NCI-H82 (cell line): ENCODE measurements at regions not wholly inside any gene's neighbourhood (a gene's known extent, or its start where the extent isn't known, plus 50 kb on each side); places are given as distances from the start of the nearest gene placed in this dataset.
"Not testable (repeated sequence)": the region's sequence is repeated elsewhere in the genome, so short reads cannot be mapped to it uniquely, and the experiment has no call there.

Experiments
- DNase-seq: peaks from one replicate; lab custom pipeline; 2025; lab: John Stamatoyannopoulos, UW

DNA sequence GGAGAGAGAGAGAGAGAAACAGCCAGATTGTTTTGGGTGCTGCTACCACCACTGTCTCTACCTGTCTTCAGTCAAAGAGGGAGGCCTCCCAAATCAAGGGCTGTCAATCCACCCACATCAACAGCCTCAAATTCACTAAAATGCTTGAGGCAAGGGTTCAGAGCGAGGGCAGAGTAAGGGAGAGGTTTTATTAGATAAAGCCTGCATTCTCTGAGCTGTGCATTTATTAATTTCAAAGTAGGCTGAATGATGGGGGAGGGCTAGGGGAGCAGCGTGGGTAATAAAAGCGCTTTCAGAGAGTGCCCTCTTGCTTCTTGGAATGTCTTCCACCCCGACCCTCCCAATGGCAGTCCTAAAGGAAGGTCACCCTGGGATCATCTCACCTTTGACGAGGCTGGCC, 636.5 kb upstream of the TBX3 start:
- DNase-seq = no peak

DNA sequence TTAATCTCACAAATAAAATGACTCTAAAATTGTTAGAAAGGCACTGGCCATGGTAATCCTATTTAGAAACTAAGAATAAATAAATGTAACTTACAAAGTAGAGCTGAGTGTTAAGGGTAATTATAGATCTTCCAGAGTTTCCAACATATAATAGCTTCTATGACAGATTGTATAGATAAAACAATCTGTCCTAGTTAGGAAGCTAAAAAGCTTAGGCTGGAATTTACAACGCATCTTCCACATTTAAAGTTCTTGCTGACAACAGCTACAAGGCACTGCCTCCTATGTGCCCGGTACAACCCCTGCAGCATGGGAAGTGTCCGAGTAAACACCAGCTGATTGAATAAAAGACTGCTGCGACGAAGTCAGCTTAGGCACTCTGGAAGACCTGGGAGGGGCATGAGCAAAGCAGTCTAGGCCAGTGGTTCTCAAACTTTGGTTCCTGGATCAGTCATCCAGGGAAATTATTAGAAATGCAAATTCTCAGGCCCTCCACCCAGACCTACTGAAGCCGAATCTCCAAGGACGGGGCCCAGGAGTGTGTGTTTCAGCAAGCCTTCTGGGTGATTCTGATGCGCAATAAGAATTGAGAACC, 635.6 kb upstream of the TBX3 start:
- DNase-seq = no peak

DNA sequence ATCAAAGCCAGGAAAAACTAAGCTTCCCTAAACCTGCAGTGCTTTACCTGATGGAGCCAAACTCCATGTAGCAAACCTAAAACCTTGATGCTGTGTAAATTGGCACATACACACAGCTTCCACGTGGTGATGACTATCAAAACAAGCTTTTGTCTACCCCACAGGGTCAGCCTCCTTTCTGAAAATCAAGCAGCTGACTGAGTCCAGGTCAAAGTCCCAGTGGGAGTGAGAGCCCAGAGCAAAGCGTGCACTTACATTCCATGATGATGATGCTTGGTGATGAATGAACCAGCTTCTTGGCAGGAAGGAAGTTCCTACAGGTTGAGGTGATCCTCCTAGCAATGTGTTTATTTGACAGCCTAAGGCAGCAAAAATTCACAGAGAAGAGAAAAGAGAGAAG, 630.0 kb upstream of the TBX3 start:
- DNase-seq = no peak

DNA sequence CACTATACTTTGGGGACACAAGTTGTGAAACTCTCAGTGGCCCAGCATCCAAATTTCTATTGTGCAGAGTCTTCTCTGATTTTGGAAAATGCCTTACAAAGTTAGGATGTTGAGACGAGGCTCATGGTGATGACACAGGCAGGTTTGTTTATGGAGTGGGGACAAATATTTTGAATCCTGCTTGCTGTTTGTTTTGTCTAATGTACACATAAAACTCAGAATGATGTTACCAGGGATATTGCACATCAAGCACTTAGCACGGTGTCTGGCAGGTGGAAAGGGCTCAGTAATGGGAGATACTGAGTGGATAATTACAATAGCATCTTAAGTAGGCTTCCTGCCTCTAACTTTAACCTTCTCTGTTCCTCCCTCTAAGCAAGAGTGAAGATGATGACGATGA, 628.9 kb upstream of the TBX3 start:
- DNase-seq = no peak

DNA sequence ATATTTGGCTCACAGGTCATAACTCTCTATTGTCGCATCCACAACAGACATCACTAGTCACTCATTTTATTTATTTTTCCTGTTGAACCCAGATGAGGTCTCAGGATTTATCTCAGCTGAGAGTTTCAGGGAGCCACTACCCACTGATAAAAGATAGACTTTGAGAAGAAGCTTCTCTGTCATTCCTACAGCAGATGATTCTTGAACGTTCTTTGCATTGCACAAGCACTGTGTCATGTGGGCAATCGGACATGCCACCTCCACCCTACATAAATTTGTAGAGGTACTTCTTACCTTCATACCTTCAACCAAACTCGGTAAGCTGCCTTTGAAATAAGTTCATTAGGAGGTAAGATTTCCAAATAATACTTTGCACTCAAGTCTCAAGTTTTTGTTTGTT, 627.9 kb upstream of the TBX3 start:
- DNase-seq = no peak

DNA sequence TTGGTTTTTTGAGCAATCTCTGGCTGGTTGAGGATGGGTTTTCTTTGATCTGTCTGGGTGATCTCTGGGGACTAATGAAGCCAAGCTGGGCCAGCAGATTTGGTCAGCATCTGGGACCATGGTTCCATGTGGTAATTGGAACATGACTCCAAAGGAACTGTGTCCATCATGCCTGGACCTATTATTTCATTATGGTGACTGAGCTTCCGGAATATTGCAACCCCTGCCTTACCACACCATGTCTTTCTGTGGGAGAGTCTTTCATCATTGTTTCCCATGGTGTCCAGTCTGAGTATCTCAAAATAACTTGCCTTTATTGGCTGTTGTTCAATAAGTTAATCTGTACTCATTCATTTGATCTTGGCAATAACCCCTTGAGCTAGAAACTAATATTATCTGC, 624.9 kb upstream of the TBX3 start:
- no peak for DNase-seq

DNA sequence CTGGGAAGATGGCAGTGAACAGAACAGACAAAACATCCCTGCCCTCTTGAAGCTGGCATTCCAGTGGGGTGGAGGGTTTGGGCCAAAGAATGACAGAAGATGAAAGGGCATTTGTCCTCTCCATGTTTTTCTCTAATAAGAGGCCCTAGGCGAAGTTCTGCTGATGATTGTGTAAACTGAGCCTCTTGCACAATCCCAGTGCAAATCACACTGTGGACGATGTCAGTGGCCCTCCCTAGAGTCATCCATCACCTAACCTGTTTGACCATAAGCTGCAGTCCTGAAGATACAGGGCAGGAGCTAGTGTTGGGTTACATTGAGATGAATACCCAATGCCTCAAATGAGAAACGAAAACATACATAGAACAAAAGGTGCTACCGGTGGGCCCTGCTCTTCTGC, 622.4 kb upstream of the TBX3 start:
- DNase-seq = no peak

DNA sequence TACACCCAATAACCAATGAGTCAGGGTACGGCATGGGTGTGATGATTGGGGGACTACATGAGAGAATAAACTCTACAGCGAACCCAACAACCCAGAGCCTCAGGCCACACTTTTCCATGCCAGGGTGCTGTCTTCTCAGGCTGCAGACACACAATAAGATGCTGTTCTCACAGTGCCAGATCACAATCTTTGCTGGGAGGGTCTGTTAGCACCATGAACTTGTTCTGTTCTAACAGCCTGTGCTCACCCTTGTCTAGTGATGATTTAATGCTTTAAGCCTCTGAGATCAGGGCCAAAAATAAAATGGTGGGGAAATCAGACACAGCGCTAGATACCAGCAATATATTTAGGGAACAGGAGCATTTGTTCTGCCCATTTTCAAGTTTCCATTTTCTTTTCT, 621.9 kb upstream of the TBX3 start:
- DNase-seq = no peak

DNA sequence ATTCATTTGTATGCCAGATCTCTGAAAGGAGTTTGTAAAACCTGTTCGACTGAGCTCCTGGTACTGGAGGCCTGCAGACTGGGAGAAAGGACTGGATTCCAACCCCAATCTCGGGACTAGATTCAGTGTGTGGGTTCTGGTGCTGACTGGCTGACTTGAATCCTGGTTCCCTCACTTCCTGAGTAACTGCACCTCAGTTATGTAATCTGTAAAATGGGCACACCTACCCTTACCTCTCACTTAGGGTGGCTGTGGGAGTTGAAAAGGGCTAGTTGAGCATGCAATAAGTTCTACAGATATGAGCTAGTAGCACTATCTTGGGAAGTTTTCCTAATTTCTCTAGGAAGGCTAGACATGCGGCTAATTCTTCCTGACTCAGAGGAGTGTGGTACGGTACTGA, 621.3 kb upstream of the TBX3 start:
- DNase-seq = no peak

DNA sequence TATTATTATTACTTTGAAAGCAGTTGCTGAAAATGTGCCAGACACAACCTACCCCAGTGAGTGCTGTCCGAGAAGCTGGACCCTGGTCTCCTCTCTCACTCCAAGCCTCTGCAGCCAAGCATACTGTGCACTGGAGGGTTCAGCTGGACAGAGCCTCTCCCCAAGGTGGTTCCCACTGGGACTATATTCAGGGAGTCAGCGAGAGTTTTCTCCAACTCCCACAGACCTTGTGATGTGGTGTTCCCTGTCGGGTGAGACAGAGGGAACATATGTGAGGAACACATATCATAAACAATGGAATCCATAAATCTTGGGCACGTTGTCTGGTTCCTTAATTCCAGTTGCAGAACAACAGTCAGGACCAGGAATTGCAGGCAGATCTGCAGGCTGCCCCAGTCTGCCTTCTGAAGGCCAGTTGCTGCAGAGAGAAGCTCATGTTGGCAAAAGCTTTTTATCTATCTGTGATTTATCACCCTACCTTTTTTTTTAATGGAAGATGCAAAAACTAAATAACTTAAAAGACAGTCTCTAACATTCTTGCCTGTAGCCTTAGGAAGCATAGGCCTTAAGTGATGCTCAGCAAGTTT, 619.8 kb upstream of the TBX3 start:
- DNase-seq = no peak

DNA sequence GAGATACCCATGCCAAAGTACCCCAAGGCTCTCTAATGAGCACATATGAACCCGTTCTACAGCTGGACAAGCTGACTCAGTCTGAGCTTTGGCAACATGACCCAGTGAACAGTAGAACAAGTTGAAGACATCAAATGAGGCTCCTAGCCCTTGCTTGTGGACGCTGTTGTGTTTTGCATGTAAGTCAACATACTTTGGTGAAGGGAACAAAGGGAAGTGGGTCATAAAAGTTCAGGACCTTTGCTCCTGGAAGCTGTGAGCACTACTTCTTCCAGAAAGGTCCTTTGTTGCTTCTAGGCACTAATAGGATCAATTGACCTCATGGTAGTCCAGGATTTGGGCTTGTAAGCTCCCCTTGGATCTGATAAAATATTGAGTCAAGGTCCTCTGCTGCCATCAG, 613.5 kb upstream of the TBX3 start:
- no peak for DNase-seq

DNA sequence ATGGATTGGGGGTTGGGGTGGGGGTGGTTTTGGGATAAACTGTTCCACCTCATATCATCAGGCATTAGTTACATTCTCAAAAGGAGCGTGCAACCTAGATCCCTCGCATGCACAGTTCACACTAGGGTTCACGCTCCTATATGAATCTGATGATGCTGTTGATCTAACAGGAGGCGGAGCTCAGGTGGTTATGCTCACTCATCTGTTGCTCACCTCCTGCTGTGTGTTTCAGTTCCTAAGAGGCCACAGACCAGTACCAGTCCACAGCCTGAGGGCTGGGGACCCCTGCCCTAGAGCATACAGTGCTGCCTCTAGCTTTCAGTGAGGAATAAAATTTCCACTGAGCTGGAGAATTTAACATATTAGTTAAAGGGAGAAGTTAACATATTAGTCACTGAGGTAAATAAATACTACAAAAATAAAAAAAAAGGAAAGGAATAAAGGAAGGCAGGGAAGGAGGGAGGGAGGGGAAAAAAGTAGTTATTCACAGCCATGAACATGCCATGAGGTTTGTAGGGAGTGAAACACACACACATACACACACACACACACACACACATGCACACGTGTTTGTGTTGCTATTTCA, 612.7 kb upstream of the TBX3 start:
- no peak for DNase-seq

DNA sequence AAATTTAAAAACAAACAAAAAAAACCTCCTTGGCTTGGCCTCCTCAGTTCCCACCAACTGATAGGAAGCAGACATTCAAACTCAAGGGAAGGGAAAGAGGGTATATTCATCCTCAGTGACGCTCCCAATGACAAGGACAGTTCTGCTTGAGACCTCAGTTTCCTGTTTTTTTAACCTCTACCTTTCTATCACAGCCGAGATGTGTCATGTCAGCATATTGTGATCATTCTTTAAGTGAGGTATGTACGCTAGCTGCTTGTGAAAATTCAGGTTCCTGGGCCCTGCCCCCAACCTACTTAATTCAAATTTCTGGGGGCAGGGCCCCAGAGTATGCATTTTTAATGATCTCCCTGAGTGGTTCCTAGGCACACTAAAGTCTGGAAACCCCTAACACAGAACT, 611.9 kb upstream of the TBX3 start:
- no peak for DNase-seq

DNA sequence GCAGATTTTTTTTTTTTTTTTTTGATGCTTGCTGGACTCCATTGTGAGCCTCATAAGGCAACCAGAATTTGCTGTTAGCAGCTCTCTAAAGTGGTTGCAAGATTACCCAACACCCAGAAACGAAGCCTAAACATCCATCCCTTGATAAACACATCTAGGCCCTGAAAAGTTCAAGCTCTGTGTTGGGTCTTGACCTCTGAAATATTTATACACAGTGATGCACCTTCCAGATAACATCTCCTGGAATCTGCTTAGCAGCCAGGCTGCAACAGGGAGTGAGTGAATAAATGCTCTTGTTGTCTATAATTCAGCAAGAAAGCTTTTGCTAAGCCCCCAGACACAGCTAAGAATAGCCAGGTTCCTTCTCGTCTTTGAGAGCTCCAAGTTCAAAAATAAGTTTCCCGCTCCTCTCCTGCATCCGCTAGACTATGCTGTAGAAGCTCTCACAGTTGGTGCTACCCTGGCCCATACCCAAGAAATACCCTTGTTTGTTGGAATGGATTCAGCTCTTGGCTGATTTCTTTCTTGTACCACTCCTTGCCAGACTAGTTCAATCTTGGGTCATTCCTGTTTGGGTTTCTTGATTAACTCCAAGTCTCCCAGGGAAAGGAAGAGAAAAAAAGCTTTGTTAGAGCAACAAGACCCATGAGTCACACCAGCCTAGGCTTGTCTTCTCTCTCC, 610.6 kb upstream of the TBX3 start:
- DNase-seq = no peak

DNA sequence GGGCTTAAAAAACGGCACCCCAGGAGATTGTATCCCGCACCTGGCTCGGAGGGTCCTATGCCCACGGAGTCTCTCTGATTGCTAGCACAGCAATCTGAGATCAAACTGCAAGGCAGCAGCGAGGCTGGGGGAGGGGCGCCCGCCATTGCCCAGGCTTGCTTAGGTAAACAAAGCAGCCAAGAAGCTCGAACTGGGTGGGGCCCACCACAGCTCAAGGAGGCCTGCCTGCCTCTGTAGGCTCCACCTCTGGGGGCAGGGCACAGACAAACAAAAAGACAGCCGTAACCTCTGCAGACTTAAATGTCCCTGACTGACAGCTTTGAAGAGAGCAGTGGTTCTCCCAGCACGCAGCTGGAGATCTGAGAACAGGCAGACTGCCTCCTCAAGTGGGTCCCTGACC, 601.5 kb upstream of the TBX3 start:
- not testable (repeated sequence) for DNase-seq

DNA sequence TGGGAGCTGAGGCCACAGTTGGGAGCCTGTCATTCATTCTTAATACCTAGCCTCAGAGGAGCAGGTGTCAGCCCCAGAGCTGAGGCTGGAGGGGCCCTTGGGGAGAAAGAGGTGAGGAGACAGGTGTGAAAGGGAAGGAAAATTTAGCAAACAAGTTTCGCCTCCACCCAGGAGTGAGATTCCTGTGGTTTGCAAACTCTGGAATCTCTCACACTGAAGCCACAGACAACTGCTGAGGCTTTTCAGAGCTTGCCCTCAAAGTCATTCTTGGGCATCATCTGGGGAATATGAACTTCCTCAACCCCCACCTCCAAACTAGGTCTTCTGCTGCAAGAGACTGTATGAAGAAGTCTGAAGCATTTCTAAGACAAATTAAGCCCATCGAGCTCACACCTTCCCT, 589.5 kb upstream of the TBX3 start:
- no peak for DNase-seq

DNA sequence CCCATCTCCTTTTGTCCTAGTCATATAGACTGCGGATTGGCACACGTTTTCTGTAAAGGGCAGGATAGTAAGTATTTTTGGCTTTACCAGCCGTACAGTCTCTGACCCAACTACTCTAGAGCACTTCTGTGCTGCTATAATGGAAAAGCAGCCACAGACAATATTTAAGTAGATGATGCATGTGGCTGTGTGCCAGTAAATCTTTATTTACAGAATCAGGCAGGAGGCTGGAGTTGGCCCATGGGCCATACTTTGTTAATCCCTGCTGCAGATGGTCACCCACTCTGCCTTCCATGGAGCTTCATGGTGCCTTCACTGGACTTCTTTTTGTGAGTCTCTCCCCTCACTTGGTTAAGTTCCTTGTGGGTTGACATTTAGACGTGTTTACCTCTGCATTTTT, 584.5 kb upstream of the TBX3 start:
- DNase-seq = peak; percentile 76

DNA sequence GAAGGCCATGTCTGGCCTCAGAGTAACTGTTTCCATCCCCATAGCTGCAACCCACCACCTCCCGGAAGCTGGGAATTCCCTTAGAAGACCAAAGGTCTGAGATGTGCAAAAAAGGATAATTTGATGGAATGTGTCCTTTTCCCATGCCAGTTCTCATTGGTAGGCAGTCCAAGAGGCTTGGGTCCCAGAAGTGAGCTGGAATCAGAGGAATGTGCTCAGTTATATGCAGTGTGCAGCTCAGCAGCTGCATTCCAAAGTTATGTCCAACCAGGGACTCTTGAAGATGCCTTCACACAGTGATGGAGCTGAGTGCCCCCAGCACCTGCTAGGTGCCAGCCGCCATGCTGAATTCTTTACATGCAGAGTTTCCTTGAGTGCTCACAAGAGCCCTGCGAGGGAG, 583.9 kb upstream of the TBX3 start:
- DNase-seq = no peak

DNA sequence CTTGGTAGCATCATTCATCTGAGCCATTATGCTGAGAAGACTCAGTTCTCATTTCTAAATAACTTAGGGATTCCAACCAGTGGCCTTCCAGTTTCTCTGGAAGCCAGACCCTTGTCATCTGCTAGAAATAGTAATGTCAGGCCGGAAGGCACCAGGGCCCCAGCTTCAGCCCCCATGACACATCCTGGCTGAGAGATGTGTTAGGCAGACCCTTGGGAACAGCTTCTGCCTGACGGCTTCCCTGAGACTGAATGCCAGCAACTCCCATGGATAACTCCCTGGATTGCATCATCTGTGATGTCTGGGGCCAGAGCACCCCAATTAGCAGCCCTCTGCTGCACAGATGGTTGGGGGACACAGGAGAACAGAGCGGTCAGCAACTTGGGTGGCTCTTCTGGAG, 583.5 kb upstream of the TBX3 start:
- no peak for DNase-seq

DNA sequence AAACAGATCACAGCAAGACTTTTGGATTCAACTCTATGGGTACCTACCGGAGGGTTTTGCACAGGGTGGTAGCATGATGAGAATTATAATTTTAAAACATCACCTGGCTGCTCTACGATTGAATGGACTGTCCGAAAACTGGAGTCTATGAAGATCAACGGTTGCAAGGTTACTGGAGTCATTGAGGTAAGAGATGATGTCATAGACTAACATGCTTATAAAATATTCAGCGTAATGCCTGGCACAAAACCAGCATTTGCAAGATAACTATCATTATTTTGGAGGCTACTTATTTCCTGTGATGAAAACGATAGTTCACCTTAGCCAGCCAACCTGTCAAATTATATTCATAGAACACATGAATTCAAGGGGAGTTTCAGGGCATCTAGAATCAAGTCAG, 580.6 kb upstream of the TBX3 start:
- no peak for DNase-seq

DNA sequence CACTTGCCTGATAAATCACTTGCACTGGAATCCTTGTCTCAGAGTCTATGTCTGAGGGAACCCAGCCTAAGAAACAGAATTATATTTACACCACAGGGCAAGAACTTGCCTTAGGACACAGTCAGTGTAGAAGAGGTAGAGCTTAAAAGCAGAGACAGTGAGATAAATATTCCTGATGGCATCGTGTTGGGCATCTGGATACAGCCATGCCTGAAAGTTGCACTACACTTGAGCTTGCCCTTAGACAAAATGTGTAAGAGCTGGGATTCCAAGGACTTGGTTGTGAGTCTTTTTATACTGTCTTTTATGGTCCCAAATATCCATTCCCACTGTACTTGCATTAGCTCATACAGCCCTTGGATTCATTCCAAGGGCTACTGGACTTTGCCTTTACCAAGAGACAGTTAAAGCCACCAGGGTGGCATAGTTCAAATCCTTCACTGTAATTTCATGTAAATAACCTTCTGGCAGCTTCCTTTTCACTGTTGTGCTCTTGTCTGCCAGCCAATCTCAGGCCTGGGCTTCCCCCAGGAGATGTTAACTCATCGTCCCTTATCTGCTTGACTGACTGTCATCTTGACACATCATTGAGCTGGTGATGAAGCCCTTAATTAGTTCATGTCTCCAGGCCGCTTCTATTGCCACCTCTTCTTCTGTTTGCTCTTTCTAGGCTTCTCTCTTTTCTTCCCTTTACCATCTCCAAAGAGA, 577.9 kb upstream of the TBX3 start:
- no peak for DNase-seq

DNA sequence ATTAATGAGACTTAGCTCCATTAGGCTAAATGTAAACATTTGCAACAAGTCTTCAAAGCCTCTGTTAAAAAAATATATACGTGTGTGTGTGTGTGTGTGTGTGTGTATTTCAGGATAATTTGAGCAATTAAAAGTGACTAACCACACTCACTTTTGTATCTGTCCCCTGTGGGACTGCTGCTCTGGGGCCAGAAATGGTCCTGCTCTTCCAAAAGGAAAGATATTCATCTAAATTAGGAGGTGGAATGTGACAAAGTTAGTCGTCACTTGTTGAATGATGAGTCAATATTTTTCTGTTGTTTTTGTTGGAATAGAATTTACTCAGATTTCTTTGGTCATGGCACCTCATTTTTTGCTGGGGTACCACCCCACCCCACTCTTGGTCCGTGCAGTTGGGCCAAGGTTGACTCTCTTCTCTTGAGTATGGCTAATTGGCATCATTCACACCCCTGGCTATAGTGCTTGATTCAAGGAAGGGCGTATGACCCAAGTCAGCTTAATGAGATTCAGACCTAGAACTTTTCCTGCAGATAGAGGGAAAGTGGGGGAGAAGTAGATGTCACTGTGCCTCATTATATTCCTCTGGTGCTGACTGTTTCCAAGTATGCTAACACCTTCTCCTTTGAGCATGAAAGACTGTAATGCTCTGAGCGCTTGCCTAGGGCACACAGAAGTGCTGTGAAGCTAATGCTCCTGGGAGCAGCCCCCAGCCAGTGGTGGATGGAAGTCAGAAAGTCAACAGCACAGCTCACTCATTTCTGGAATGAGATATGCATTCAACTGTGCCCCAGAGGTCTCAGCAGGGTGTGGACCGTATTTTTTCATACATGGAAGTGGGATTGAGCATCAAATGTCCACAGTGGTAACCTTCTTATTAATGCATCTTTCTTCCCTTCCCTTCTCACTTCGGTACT, 577.0 kb upstream of the TBX3 start:
- no peak for DNase-seq
